Tibial nerve (tissue), 4 donors: ENCODE measurements at regions not wholly inside any gene's neighbourhood (a gene's known extent, or its start where the extent isn't known, plus 50 kb on each side); places are given as distances from the start of the nearest gene placed in this dataset.

Experiments used
- DNase-seq, 2 donors: peaks; one replicate each; pipeline ENCODE4 v3.0.0-alpha.2; 2019; ENCODE audit warnings: low spot score in 2 of 2
- H3K27ac ChIP-seq, 4 donors: fragments of 200-600 bp; sonication (generic) in 3 of 4; one replicate each; pipeline ENCODE4 v1.5.1; 2017 to 2019; ENCODE audit warnings: mild to moderate bottlenecking in 1 of 4
- H3K27me3 ChIP-seq, 2 donors: fragments of 200-600 bp; sonication (generic) in 1 of 2; one replicate each; pipeline versions ENCODE4 v1.5.1 to v1.6.0; 2017 to 2019
- H3K36me3 ChIP-seq, 3 donors: fragments of 200-600 bp; sonication (generic); one replicate each; pipeline ENCODE4 v1.5.1; 2018 to 2019
- H3K4me1 ChIP-seq, 4 donors: fragments of 200-600 bp; sonication (generic) in 3 of 4; one replicate each; pipeline ENCODE4 v1.5.1; 2017 to 2019
- H3K4me3 ChIP-seq, 4 donors: fragments of 200-600 bp; sonication (generic) in 3 of 4; one replicate each; pipeline ENCODE4 v1.5.1; 2017 to 2019; ENCODE audit warnings: mild to moderate bottlenecking in 1 of 4, moderate library complexity in 1 of 4
- H3K9me3 ChIP-seq, 4 donors: fragments of 200-600 bp; sonication (generic) in 3 of 4; one replicate each; pipeline ENCODE4 v1.5.1; 2017 to 2019
- CTCF ChIP-seq, 5 experiments: fragments of 200-600 bp in 3 of 5; fragments of 450-650 bp in 2 of 5; sonication (generic) in 3 of 5; IDR thresholded peaks; one replicate each; pipeline ENCODE4 v1.5.1; 2016 to 2019; ENCODE audit warnings: antibody characterized with exemption in 5 of 5, mild to moderate bottlenecking in 3 of 5, moderate library complexity in 2 of 5
- EP300 ChIP-seq, 2 donors: sonication (generic); formaldehyde crosslinking; IDR thresholded peaks; one replicate each; pipeline ENCODE4 v1.6.1; 2017; ENCODE audit warnings: antibody characterized with exemption in 2 of 2, mild to moderate bottlenecking in 1 of 2
- POLR2A ChIP-seq, 2 donors: fragments of 450-650 bp; IDR thresholded peaks; one replicate each; pipeline ENCODE4 v1.6.1; 2017; ENCODE audit warnings: antibody characterized with exemption in 2 of 2, mild to moderate bottlenecking in 2 of 2, moderate library complexity in 2 of 2
- WGBS, 2 donors: methylation state at CpG; one replicate each; pipeline ENCODE4 v1.1.5; 2018; 5-methylcytosine and 5-hydroxymethylcytosine counted together

- no peak overlapping the region for H3K27ac ChIP-seq
- no peak for TF ChIP-seq EP300 (IDR thresholded peaks at IDR 0.05)
- no peak for TF ChIP-seq CTCF (IDR thresholded peaks at IDR 0.05)
- no peak for TF ChIP-seq POLR2A (IDR thresholded peaks at IDR 0.05)
- no peaks in the 10 kb centered on the region for H3K36me3 ChIP-seq
- no peaks in the 10 kb centered on the region for H3K4me1 ChIP-seq
- no peak overlapping the region for H3K4me3 ChIP-seq
- H3K27me3 ChIP-seq, result no peaks in the 10 kb centered on the region
- no peaks in the 10 kb centered on the region for H3K9me3 ChIP-seq
- DNase-seq, result no peak
- 79 to 88% methylated on average over 1 of the region's 1 CpG for WGBS, 2 donors
Measured at GRCh38 chr22:34278121-34278520, 357.8 kb upstream of the LARGE1 start.

GRCh38 chr22:34281738-34282137 lies 361.5 kb upstream of the LARGE1 start:
- H3K27ac ChIP-seq, result no peak overlapping the region
- H3K4me1 ChIP-seq, result no peaks in the 10 kb centered on the region
- H3K4me3 ChIP-seq, result no peak overlapping the region
- DNase-seq, result no peak
- H3K9me3 ChIP-seq, result no peaks in the 10 kb centered on the region
- 52 to 65% methylated on average over 3 of the region's 3 CpGs for WGBS, 2 donors
- no peaks in the 10 kb centered on the region for H3K27me3 ChIP-seq
- TF ChIP-seq POLR2A (IDR thresholded peaks at IDR 0.05) (no peak), EP300 (IDR thresholded peaks at IDR 0.05) (no peak), CTCF (IDR thresholded peaks at IDR 0.05) (no peak)
- H3K36me3 ChIP-seq, result no peaks in the 10 kb centered on the region

- H3K9me3 ChIP-seq, result no peaks in the 10 kb centered on the region
- no peak for TF ChIP-seq CTCF (IDR thresholded peaks at IDR 0.05)
- TF ChIP-seq POLR2A (IDR thresholded peaks at IDR 0.05), result no peak
- no peak for TF ChIP-seq EP300 (IDR thresholded peaks at IDR 0.05)
- WGBS, 2 donors, result 63 to 66% methylated on average over 3 of the region's 3 CpGs
- no peaks in the 10 kb centered on the region for H3K36me3 ChIP-seq
- H3K27me3 ChIP-seq, result no peaks in the 10 kb centered on the region
- no peak overlapping the region for H3K4me3 ChIP-seq
- DNase-seq, result no peak
- no peaks in the 10 kb centered on the region for H3K4me1 ChIP-seq
- H3K27ac ChIP-seq, result no peak overlapping the region
Measured at GRCh38 chr22:34283844-34284243, 363.6 kb upstream of the LARGE1 start.

- H3K36me3 ChIP-seq, result no peaks in the 10 kb centered on the region
- TF ChIP-seq POLR2A (IDR thresholded peaks at IDR 0.05) (no peak), CTCF (IDR thresholded peaks at IDR 0.05) (no peak), EP300 (IDR thresholded peaks at IDR 0.05) (no peak)
- H3K27ac ChIP-seq, result no peak overlapping the region
- no peaks in the 10 kb centered on the region for H3K9me3 ChIP-seq
- WGBS, 2 donors, result 64 to 67% methylated on average over 4 of the region's 4 CpGs
- no peaks in the 10 kb centered on the region for H3K27me3 ChIP-seq
- H3K4me3 ChIP-seq, result no peak overlapping the region
- no peaks in the 10 kb centered on the region for H3K4me1 ChIP-seq
- no peak for DNase-seq
Measured at GRCh38 chr22:34293324-34293723, 373.0 kb upstream of the LARGE1 start.

GRCh38 chr22:34294476-34294875 lies 374.2 kb upstream of the LARGE1 start:
- no peaks in the 10 kb centered on the region for H3K36me3 ChIP-seq
- H3K9me3 ChIP-seq, result no peaks in the 10 kb centered on the region
- 73 to 74% methylated on average over 5 of the region's 5 CpGs for WGBS, 2 donors

More at GRCh38 chr22:34294476-34294875, 374.2 kb upstream of the LARGE1 start:
- Histone ChIP-seq H3K4me3 (no peak overlapping the region), H3K27me3 (no peaks in the 10 kb centered on the region), H3K4me1 (no peaks in the 10 kb centered on the region), H3K27ac (no peak overlapping the region)
- TF ChIP-seq POLR2A (IDR thresholded peaks at IDR 0.05), result no peak
- TF ChIP-seq CTCF (IDR thresholded peaks at IDR 0.05), result no peak
- no peak for TF ChIP-seq EP300 (IDR thresholded peaks at IDR 0.05)
- DNase-seq, result no peak
